GM12878 (cell line): ENCODE measurements at regions not wholly inside any gene's neighbourhood (a gene's known extent, or its start where the extent isn't known, plus 50 kb on each side); places are given as distances from the start of the nearest gene placed in this dataset.

ENCODE experiments used
- ATAC-seq: fragments of 200-7000 bp; cut with Tn5 transposase; 3 replicates; pipeline ENCODE4 v1.9.1; 2020; ENCODE audit warnings: mild to moderate bottlenecking, moderate library complexity
- BruUV-seq: library from RNA; stranded (reverse); fragments of 400-500 nt; replicated peaks from 2 replicates; lab custom pipeline; 2021; lab: Mats Ljungman, UMichigan
- CTCF ChIA-PET: fragments of 300-600 bp; sonication (Branson Sonifier 250); formaldehyde crosslinking; extraction: SDS; loops from one replicate; lab custom pipeline; 2021; ENCODE audit warnings: inconsistent platforms; lab: Yijun Ruan, JAX
- POLR2A ChIA-PET: fragments of 350-600 bp; formaldehyde crosslinking; extraction: SDS; loops from one replicate; lab custom pipeline; 2021; ENCODE audit warnings: inconsistent platforms; lab: Charles Lee
- RAD21 ChIA-PET: fragments of 300-600 bp; sonication (Branson Sonifier 250); formaldehyde crosslinking; loops from one replicate; lab custom pipeline; 2023; ENCODE audit warnings: antibody characterized with exemption; ENCODE audit not compliant: unreplicated experiment; lab: Charles Lee
- SMC1A ChIA-PET: fragments of 300-600 bp; sonication (Branson Sonifier 250); formaldehyde crosslinking; loops from one replicate; lab custom pipeline; 2023; ENCODE audit not compliant: unreplicated experiment, uncharacterized antibody; lab: Charles Lee
- DNase-seq: peaks from one replicate; pipeline ENCODE4 v3.0.0-alpha.2; 2011; ENCODE audit warnings: low read depth, low spot score
- FAIRE-seq: peaks from 3 replicates; lab custom pipeline; 2011; peaks lifted over from hg19 to GRCh38; lab: Jason Lieb, UNC
- H2AFZ ChIP-seq: 2 replicates; pipeline ENCODE4 v1.6.0; 2011; ENCODE audit warnings: low read depth, low read length, control low read depth; ENCODE audit not compliant: control insufficient read depth
- H3K27ac ChIP-seq: 2 replicates; pipeline ENCODE4 v1.5.1; 2011; ENCODE audit warnings: control low read depth; ENCODE audit not compliant: control insufficient read depth, insufficient read depth
- H3K27me3 ChIP-seq, 2 experiments: replicated peaks in 1 of 2; 2 replicates each; pipeline versions ENCODE4 v1.6.0 to v1.6.1; 2011; ENCODE audit warnings: low read length in 1 of 2; ENCODE audit not compliant: control insufficient read depth in 2 of 2, insufficient read depth in 2 of 2
- H3K36me3 ChIP-seq, 2 experiments: 2 replicates each; pipeline ENCODE4 v1.5.1; 2011; ENCODE audit warnings: low read length in 1 of 2; ENCODE audit not compliant: control insufficient read depth in 2 of 2, insufficient read depth in 2 of 2
- H3K4me1 ChIP-seq: 2 replicates; pipeline ENCODE4 v1.6.1; 2011; ENCODE audit warnings: mild to moderate bottlenecking, low read length, moderate library complexity, mixed read lengths; ENCODE audit not compliant: control insufficient read depth, insufficient read depth
- H3K4me2 ChIP-seq: 2 replicates; pipeline ENCODE4 v1.6.0; 2011; ENCODE audit warnings: control low read depth; ENCODE audit not compliant: control insufficient read depth, insufficient read depth
- H3K4me3 ChIP-seq: fragments of 200-600 bp; sonication (generic); 2 replicates; pipeline ENCODE4 v1.5.1; 2016
- H3K79me2 ChIP-seq: 2 replicates; pipeline ENCODE4 v1.6.0; 2011; ENCODE audit warnings: low read length; ENCODE audit not compliant: control insufficient read depth, insufficient read depth
- H3K9ac ChIP-seq: 2 replicates; pipeline ENCODE4 v1.8.0; 2011; ENCODE audit warnings: low read length, control low read depth, mixed read lengths; ENCODE audit not compliant: control insufficient read depth, insufficient read depth
- H3K9me3 ChIP-seq: replicated peaks from 3 replicates; pipeline ENCODE4 v1.5.1; 2011; ENCODE audit warnings: mild to moderate bottlenecking, low read length; ENCODE audit not compliant: control insufficient read depth, insufficient read depth
- H4K20me1 ChIP-seq: 2 replicates; pipeline ENCODE4 v1.6.0; 2011; ENCODE audit not compliant: control insufficient read depth, insufficient read depth
- CEBPB ChIP-seq, 2 experiments: fragments of 150-350 bp in 1 of 2; IDR thresholded peaks; 2 replicates each; pipeline ENCODE4 v1.6.1; 2012 to 2014; ENCODE audit warnings: low read depth in 2 of 2, low read length in 2 of 2, borderline replicate concordance in 1 of 2, inconsistent platforms in 1 of 2
- ESRRA ChIP-seq: IDR thresholded peaks from 2 replicates; pipeline ENCODE4 v1.6.1; 2012; ENCODE audit warnings: mild to moderate bottlenecking, low read length, improper control_type of control experiment
- NFYA ChIP-seq: IDR thresholded peaks from 2 replicates; pipeline ENCODE4 v1.6.1; 2011; ENCODE audit warnings: low read depth, mild to moderate bottlenecking, low read length, improper control_type of control experiment, borderline replicate concordance
- NFYB ChIP-seq: IDR thresholded peaks from 2 replicates; pipeline ENCODE4 v1.6.1; 2011; ENCODE audit warnings: low read depth, mild to moderate bottlenecking, low read length, improper control_type of control experiment, moderate library complexity; ENCODE audit not compliant: insufficient read depth
- POLR2A ChIP-seq: IDR thresholded peaks from 2 replicates; pipeline ENCODE4 v1.6.1; 2011; ENCODE audit warnings: low read depth, mild to moderate bottlenecking, low read length
- RFX5 ChIP-seq: IDR thresholded peaks from 2 replicates; pipeline ENCODE4 v1.6.1; 2011; ENCODE audit warnings: low read depth, low read length, improper control_type of control experiment
- STAT1 ChIP-seq: fragments of 450-650 bp; conservative IDR thresholded peaks from 2 replicates; pipeline ENCODE4 v1.6.1; 2014; ENCODE audit warnings: antibody characterized with exemption, mild to moderate bottlenecking
- SUZ12 ChIP-seq: fragments of 200-600 bp; sonication (generic); IDR thresholded peaks from one replicate; pipeline ENCODE4 v1.6.1; 2018; ENCODE audit warnings: antibody characterized with exemption, mild to moderate bottlenecking; ENCODE audit not compliant: unreplicated experiment
- WGBS: methylation state at CpG from one replicate; pipeline ENCODE4 v1.1.6; 2016; ENCODE audit warnings: low lambda C conversion rate; ENCODE audit not compliant: insufficient replicate concordance, insufficient coverage; ENCODE audit errors: missing lambda C conversion rate; 5-methylcytosine and 5-hydroxymethylcytosine counted together
- in situ Hi-C: fragments of 300-500 bp; cut with MboI; formaldehyde crosslinking; loops from 9 replicates; pipeline ENCODE4 v1.14.3; 2018; ENCODE audit warnings: mixed read lengths
- intact Hi-C: fragments of 100-400 bp; cut with micrococcal nuclease; formaldehyde crosslinking; loops from one replicate; pipeline ENCODE4 v1.14.2; 2022; ENCODE audit not compliant: unreplicated experiment
- TF ChIP-seq, protein P1 (sequence below): fragments of 450-650 bp; formaldehyde crosslinking; IDR thresholded peaks from 2 replicates; pipeline ENCODE4 v1.5.0; 2022; ENCODE audit warnings: mild to moderate bottlenecking, missing genetic modification characterization

DNA sequence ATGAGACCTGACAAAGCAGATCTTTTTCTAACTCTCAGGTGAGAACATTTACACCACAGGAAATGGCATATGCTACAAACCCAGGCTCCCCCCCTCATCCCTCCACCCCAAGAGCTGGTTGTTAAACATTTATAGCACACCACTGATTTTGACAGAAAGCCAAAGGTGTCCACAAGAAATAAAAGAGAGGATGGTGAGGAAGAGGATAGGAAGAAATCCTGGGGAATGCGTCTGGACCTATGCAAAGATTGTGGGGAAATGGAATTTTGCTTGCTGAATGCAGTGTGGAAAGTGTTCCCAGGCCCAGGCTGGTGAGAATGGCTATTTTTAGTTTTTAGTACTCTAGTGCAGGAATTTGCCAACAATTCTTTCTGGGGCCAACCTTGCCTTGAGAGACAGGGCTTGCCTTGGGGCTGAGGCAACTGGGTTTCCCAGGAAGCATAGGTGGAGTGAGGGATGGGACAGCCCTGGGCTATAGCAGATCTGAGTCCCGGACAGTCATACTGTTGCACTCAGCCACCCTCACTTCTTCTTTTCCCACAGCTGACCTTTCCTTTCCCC lies 163.9 kb downstream of the ADAMTS15 start:
- no peaks in the 10 kb centered on the region for H4K20me1 ChIP-seq
- intact Hi-C loops (no loop called here), in situ Hi-C loops (no loop called here)
- H3K36me3 ChIP-seq = no peaks in the 10 kb centered on the region
- no peaks in the 10 kb centered on the region for H3K4me1 ChIP-seq
- no peak for TF ChIP-seq SUZ12
- no peak for TF ChIP-seq RFX5
- TF ChIP-seq POLR2A = no peak
- no peak for TF ChIP-seq NFYB
- TF ChIP-seq NFYA = no peak
- TF ChIP-seq STAT1 = no peak
- TF ChIP-seq CEBPB (IDR thresholded peaks at IDR 0.05; ENCODE audit: borderline replicate concordance in 1 of 2, low read depth in 2 of 2, low read length in 2 of 2) = no peak
- TF ChIP-seq, protein P1, sequence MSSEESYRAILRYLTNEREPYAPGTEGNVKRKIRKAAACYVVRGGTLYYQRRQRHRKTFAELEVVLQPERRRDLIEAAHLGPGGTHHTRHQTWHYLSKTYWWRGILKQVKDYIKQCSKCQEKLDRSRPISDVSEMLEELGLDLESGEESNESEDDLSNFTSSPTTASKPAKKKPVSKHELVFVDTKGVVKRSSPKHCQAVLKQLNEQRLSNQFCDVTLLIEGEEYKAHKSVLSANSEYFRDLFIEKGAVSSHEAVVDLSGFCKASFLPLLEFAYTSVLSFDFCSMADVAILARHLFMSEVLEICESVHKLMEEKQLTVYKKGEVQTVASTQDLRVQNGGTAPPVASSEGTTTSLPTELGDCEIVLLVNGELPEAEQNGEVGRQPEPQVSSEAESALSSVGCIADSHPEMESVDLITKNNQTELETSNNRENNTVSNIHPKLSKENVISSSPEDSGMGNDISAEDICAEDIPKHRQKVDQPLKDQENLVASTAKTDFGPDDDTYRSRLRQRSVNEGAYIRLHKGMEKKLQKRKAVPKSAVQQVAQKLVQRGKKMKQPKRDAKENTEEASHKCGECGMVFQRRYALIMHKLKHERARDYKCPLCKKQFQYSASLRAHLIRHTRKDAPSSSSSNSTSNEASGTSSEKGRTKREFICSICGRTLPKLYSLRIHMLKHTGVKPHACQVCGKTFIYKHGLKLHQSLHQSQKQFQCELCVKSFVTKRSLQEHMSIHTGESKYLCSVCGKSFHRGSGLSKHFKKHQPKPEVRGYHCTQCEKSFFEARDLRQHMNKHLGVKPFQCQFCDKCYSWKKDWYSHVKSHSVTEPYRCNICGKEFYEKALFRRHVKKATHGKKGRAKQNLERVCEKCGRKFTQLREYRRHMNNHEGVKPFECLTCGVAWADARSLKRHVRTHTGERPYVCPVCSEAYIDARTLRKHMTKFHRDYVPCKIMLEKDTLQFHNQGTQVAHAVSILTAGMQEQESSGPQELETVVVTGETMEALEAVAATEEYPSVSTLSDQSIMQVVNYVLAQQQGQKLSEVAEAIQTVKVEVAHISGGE (CRISPR knock-in tag) = no peak
- no peak for TF ChIP-seq ESRRA
- ChIA-PET CTCF (no interaction called here), RAD21 (no interaction called here), POLR2A (no interaction called here), SMC1A (interaction anchor here (0.6 kb wide), 1 partner anchor 396 kb away, joined by 3 read pairs; no protein-coding TSS in a partner anchor)
- no peak overlapping the region for H3K27ac ChIP-seq
- no peaks in the 10 kb centered on the region for H3K9me3 ChIP-seq
- peaks cover 3 to 4% of the 10 kb centered on the region in 2 experiments; a peak in 2 of 4 replicates for H3K27me3 ChIP-seq
- FAIRE-seq (no peak), DNase-seq (no peak), ATAC-seq (no peak)
- H2AFZ ChIP-seq = no peak overlapping the region
- no peaks in the 10 kb centered on the region for H3K79me2 ChIP-seq
- WGBS = 63% methylated on average over 2 of the region's 2 CpGs
- no peak overlapping the region for H3K9ac ChIP-seq
- BruUV-seq = no TSS peak
- H3K4me3 ChIP-seq = no peak overlapping the region
- H3K4me2 ChIP-seq = no peak overlapping the region
